Tibial nerve (tissue), 4 donors: ENCODE measurements at regions not wholly inside any gene's neighbourhood (a gene's known extent, or its start where the extent isn't known, plus 50 kb on each side); places are given as distances from the start of the nearest gene placed in this dataset.

ENCODE experiments used
- DNase-seq, 2 donors: peaks; one replicate each; pipeline ENCODE4 v3.0.0-alpha.2; 2019; ENCODE audit warnings: low spot score in 2 of 2
- H3K27ac ChIP-seq, 4 donors: fragments of 200-600 bp; sonication (generic) in 3 of 4; one replicate each; pipeline ENCODE4 v1.5.1; 2017 to 2019; ENCODE audit warnings: mild to moderate bottlenecking in 1 of 4
- H3K27me3 ChIP-seq, 2 donors: fragments of 200-600 bp; sonication (generic) in 1 of 2; one replicate each; pipeline versions ENCODE4 v1.5.1 to v1.6.0; 2017 to 2019
- H3K36me3 ChIP-seq, 3 donors: fragments of 200-600 bp; sonication (generic); one replicate each; pipeline ENCODE4 v1.5.1; 2018 to 2019
- H3K4me1 ChIP-seq, 4 donors: fragments of 200-600 bp; sonication (generic) in 3 of 4; one replicate each; pipeline ENCODE4 v1.5.1; 2017 to 2019
- H3K4me3 ChIP-seq, 4 donors: fragments of 200-600 bp; sonication (generic) in 3 of 4; one replicate each; pipeline ENCODE4 v1.5.1; 2017 to 2019; ENCODE audit warnings: mild to moderate bottlenecking in 1 of 4, moderate library complexity in 1 of 4
- H3K9me3 ChIP-seq, 4 donors: fragments of 200-600 bp; sonication (generic) in 3 of 4; one replicate each; pipeline ENCODE4 v1.5.1; 2017 to 2019
- EP300 ChIP-seq, 2 donors: sonication (generic); formaldehyde crosslinking; IDR thresholded peaks; one replicate each; pipeline ENCODE4 v1.6.1; 2017; ENCODE audit warnings: antibody characterized with exemption in 2 of 2, mild to moderate bottlenecking in 1 of 2
- POLR2A ChIP-seq, 2 donors: fragments of 450-650 bp; IDR thresholded peaks; one replicate each; pipeline ENCODE4 v1.6.1; 2017; ENCODE audit warnings: antibody characterized with exemption in 2 of 2, mild to moderate bottlenecking in 2 of 2, moderate library complexity in 2 of 2
- WGBS, 2 donors: methylation state at CpG; one replicate each; pipeline ENCODE4 v1.1.5; 2018; 5-methylcytosine and 5-hydroxymethylcytosine counted together
- TF ChIP-seq, protein P1 (sequence below), 5 experiments: fragments of 200-600 bp in 3 of 5; fragments of 450-650 bp in 2 of 5; sonication (generic) in 3 of 5; IDR thresholded peaks; one replicate each; pipeline ENCODE4 v1.5.1; 2016 to 2019; ENCODE audit warnings: antibody characterized with exemption in 5 of 5, mild to moderate bottlenecking in 3 of 5, moderate library complexity in 2 of 5

DNA sequence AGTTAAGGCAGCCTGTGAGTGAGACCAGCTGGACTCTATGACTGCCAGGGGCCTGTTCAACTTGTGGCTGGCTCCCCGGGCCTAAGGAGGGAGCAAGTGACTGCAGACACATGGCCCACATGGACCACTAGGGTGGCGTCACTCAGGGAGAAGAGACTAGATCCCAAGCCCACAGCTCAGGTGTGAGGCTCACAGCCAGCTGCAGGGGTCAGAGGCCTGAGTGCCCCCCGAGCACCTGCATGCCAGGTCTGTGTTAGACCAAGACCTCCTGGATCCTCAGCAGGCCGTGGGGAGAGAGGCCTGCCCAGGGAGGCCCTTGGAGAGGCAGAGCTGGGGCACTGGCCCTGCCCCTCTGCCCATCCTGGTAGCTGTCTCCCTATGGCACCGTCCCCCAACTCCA is 142.4 kb upstream of the RUNX3 start:
- WGBS, 2 donors: 59 to 88% methylated on average over 3 to 4 of the region's 5 CpGs
- TF ChIP-seq, protein P1, sequence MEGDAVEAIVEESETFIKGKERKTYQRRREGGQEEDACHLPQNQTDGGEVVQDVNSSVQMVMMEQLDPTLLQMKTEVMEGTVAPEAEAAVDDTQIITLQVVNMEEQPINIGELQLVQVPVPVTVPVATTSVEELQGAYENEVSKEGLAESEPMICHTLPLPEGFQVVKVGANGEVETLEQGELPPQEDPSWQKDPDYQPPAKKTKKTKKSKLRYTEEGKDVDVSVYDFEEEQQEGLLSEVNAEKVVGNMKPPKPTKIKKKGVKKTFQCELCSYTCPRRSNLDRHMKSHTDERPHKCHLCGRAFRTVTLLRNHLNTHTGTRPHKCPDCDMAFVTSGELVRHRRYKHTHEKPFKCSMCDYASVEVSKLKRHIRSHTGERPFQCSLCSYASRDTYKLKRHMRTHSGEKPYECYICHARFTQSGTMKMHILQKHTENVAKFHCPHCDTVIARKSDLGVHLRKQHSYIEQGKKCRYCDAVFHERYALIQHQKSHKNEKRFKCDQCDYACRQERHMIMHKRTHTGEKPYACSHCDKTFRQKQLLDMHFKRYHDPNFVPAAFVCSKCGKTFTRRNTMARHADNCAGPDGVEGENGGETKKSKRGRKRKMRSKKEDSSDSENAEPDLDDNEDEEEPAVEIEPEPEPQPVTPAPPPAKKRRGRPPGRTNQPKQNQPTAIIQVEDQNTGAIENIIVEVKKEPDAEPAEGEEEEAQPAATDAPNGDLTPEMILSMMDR (IDR thresholded peaks at IDR 0.05): no peak
- no peak for TF ChIP-seq POLR2A (IDR thresholded peaks at IDR 0.05)
- no peak for TF ChIP-seq EP300 (IDR thresholded peaks at IDR 0.05)
- Histone ChIP-seq H3K27ac (no peak overlapping the region), H3K27me3 (no peaks in the 10 kb centered on the region), H3K9me3 (peaks cover 0 to 9% (median 0%) of the 10 kb centered on the region in 4 donors), H3K4me3 (no peak overlapping the region), H3K4me1 (no peaks in the 10 kb centered on the region), H3K36me3 (no peaks in the 10 kb centered on the region)
- no peak for DNase-seq

DNA sequence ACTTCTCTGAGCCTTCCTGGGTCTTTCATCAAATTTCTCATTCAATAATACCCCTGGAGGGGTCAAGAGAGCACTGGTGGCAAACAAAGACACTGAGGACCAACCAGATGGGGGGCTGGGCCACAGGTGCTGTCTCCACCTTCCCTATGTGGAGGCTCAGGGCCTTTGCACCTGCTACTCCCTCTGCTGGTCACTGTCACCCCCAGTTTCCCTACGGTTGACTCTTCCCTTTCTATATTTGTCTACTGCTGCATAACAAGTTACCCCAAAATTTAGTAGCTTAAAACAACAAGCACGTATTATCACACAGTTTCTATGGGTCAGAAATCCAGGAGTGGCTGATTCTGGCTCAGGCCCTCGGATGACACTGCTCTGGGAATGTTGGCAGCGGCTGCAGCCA is 138.8 kb upstream of the RUNX3 start:
- H3K27ac ChIP-seq: no peak overlapping the region
- H3K27me3 ChIP-seq: no peaks in the 10 kb centered on the region
- TF ChIP-seq, protein P1 (IDR thresholded peaks at IDR 0.05): no peak
- TF ChIP-seq EP300 (IDR thresholded peaks at IDR 0.05) (no peak), POLR2A (IDR thresholded peaks at IDR 0.05) (no peak)
- WGBS, 2 donors: 88 to 93% methylated on average over 4 of the region's 4 CpGs
- H3K9me3 ChIP-seq: no peaks in the 10 kb centered on the region
- H3K4me3 ChIP-seq: no peak overlapping the region
- no peaks in the 10 kb centered on the region for H3K36me3 ChIP-seq
- H3K4me1 ChIP-seq: peaks cover 0 to 5% (median 0%) of the 10 kb centered on the region in 4 donors
- DNase-seq: no peak

DNA sequence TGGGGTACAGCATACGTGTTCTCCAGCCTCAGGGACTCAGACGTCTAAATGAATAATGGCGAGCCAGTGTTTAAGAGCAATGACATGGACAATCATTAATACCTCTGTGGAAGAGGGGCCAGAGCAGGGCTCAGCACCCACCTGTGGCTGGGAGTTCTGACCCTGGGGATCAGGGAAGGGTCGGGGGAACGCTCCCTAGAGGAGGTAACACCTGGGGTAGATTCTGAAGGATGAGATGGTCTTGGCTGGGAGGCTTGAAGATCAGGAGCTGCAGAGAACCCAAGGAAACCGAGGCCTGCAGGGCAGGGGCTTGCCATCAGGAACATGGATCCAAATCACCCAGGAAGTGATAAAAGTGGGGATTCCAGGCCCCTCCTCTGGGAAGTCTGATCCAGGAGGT is 138.2 kb upstream of the RUNX3 start:
- Histone ChIP-seq H3K36me3 (no peaks in the 10 kb centered on the region), H3K27ac (no peak overlapping the region), H3K27me3 (no peaks in the 10 kb centered on the region), H3K9me3 (no peaks in the 10 kb centered on the region), H3K4me3 (no peak overlapping the region), H3K4me1 (peaks cover 0 to 5% (median 0%) of the 10 kb centered on the region in 4 donors)
- DNase-seq: no peak
- WGBS, 2 donors: 92% methylated on average over 6 of the region's 6 CpGs
- TF ChIP-seq POLR2A (IDR thresholded peaks at IDR 0.05) (no peak), EP300 (IDR thresholded peaks at IDR 0.05) (no peak)
- TF ChIP-seq, protein P1 (IDR thresholded peaks at IDR 0.05): no peak

DNA sequence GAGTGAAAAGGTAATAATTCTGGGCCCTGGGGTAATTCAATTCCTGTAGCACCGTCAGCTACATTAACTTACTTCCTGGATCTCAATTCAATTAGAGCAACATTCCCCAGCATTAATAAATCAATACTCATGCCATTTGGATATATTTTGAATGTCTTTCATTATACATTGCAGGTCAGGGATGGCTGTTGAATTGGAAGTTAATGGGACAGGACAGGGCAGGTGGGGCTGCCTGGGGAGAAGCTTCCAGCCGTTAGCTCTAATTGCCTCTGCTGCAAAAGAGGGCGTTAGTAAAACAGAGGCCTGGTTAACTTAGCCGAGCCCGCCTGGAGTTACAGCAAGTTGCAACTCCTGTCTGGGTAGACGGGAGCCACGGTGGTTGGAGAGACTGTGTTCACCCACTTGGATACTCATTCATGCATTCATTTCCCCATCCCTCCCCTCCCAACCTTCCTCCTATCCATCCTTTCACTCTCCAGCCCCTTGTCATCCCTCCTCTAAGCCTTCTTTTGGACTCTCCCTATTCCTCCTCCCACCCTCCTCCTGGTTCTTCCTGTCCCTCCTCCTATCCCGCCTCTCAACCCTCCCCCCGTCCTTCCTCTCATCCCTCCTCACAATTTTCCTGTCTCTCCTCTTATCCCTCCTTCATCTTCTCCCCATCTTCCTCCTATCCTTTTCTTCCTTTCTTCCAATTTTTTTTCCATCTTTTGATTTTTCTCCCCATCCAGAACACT is 137.6 kb upstream of the RUNX3 start:
- no peak overlapping the region for H3K4me3 ChIP-seq
- WGBS, 2 donors: 67 to 72% methylated on average over 9 of the region's 9 CpGs
- H3K36me3 ChIP-seq: no peaks in the 10 kb centered on the region
- DNase-seq: no peak
- no peaks in the 10 kb centered on the region for H3K9me3 ChIP-seq
- no peak overlapping the region for H3K27ac ChIP-seq
- H3K27me3 ChIP-seq: no peaks in the 10 kb centered on the region
- TF ChIP-seq, protein P1 (IDR thresholded peaks at IDR 0.05): no peak
- TF ChIP-seq EP300 (IDR thresholded peaks at IDR 0.05): no peak
- TF ChIP-seq POLR2A (IDR thresholded peaks at IDR 0.05): no peak
- peaks cover 0 to 5% (median 0%) of the 10 kb centered on the region in 4 donors for H3K4me1 ChIP-seq

DNA sequence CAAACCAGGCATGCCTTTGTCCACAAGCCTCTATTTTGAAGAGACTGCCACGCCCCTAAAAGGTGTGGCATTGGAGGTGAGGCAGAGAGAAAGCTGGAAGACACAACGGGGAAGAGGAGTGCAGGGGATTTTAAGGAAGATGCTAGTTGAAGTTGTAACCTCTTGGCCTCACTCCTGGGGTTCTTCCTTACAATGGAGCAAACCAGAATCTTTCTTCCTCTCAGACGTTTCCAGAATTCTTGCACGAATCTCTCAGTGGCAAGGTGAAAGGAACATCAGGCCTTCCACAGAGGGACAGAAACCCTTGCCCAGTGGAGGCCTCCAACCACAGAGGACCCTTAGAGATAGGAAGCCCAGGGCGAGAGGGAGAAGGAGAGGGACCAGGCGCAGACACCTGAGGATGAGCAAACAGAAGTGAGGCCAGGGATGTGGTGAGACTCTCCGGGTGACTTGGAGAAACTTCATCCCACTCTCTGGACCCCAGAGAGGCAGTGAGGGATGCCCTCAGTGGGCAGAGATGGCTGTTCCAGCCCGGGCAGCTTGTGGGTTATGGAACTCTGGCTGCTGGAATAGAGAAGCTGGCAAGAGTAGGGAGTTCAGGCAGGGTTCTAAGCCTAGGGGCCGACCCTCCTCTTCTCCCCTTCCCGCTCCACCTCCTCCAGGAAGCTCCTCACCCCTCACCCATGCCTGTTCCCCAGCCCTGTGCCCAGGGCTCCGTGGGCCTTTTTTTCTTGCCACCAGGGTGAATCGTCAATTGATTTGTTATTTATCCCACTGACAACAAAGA is 136.8 kb upstream of the RUNX3 start:
- no peaks in the 10 kb centered on the region for H3K36me3 ChIP-seq
- 62 to 73% methylated on average over 12 of the region's 12 CpGs for WGBS, 2 donors
- H3K4me1 ChIP-seq: peaks cover 0 to 5% (median 0%) of the 10 kb centered on the region in 4 donors
- no peak overlapping the region for H3K27ac ChIP-seq
- H3K4me3 ChIP-seq: no peak overlapping the region
- TF ChIP-seq POLR2A (IDR thresholded peaks at IDR 0.05): no peak
- TF ChIP-seq, protein P1 (IDR thresholded peaks at IDR 0.05): no peak
- TF ChIP-seq EP300 (IDR thresholded peaks at IDR 0.05): no peak
- H3K27me3 ChIP-seq: no peaks in the 10 kb centered on the region
- no peaks in the 10 kb centered on the region for H3K9me3 ChIP-seq
- DNase-seq: no peak
